IPS-20b (cell line): ENCODE measurements at regions not wholly inside any gene's neighbourhood (a gene's known extent, or its start where the extent isn't known, plus 50 kb on each side); places are given as distances from the start of the nearest gene placed in this dataset.

Experiments
- H3K27ac ChIP-seq: one replicate; pipeline ENCODE4 v1.5.1; 2013; ENCODE audit warnings: low read length
- H3K27me3 ChIP-seq: 2 replicates; pipeline ENCODE4 v1.6.1; 2013; ENCODE audit warnings: mild to moderate bottlenecking, low read length, inconsistent platforms; ENCODE audit not compliant: insufficient read depth
- H3K36me3 ChIP-seq: 2 replicates; pipeline ENCODE4 v1.6.1; 2013; ENCODE audit warnings: low read depth, mild to moderate bottlenecking, inconsistent platforms, low read length, moderate library complexity; ENCODE audit not compliant: insufficient read depth
- H3K4me1 ChIP-seq: 2 replicates; pipeline ENCODE4 v1.6.1; 2013; ENCODE audit warnings: mild to moderate bottlenecking, control low read depth, inconsistent platforms, low read length, moderate library complexity; ENCODE audit not compliant: insufficient read depth
- H3K4me3 ChIP-seq: 2 replicates; pipeline ENCODE4 v1.5.1; 2013; ENCODE audit warnings: mild to moderate bottlenecking, low read length, inconsistent platforms
- H3K9ac ChIP-seq: 2 replicates; pipeline ENCODE4 v1.6.1; 2013; ENCODE audit warnings: low read depth, mild to moderate bottlenecking, inconsistent platforms, low read length, moderate library complexity
- H3K9me3 ChIP-seq: 2 replicates; pipeline ENCODE4 v1.6.1; 2013; ENCODE audit warnings: mild to moderate bottlenecking, low read depth, low read length, inconsistent platforms; ENCODE audit not compliant: insufficient read depth

DNA sequence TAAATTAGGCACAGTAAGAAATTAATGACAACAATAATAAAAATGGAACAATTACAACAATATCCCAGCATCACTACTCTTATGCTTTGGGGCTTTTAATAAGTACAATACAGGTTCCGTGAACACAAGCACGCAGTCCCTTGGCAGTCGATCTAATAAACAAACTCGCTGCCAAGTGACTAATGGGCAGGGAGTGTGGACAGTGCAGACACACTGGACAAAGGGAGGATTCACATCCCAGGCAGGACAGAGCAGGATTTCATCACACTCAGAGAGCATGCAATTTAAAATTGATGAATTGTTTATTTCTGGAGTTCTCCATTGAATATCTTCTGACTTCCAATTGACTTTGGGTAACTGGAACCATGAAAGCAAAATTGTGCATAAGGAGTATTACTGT, 524.1 kb upstream of the CFAP20DC start:
- Histone ChIP-seq H3K4me3 (no peak overlapping the region), H3K4me1 (no peaks in the 10 kb centered on the region; the same call in 1 of the 2 replicates), H3K9me3 (no peaks in the 10 kb centered on the region), H3K36me3 (no peaks in the 10 kb centered on the region), H3K9ac (no peak overlapping the region), H3K27ac (no peak overlapping the region), H3K27me3 (no peaks in the 10 kb centered on the region; the same call in 1 of the 2 replicates)

DNA sequence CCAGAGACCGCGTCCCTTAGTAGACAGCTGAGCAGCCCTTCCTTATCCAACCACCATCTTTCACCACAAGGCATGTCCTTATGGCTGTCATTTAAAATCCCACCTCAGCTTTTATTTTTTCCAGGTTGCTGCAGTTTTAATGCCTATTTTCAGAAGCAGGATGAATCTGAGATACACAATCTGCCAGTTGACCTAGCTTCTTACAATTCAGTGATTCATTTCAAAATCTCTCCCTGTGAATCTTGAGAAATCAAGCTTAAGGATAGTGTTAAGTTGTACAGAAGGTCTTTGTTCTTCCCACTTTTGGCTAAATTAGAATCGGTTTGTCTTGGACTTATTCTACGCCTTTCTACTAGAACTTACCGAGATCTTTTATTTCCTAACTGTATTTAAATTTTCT, 522.3 kb upstream of the CFAP20DC start:
- Histone ChIP-seq H3K9ac (no peak overlapping the region), H3K27me3 (no peaks in the 10 kb centered on the region; the same call in 1 of the 2 replicates), H3K4me1 (no peaks in the 10 kb centered on the region; the same call in 1 of the 2 replicates), H3K36me3 (no peaks in the 10 kb centered on the region), H3K9me3 (no peaks in the 10 kb centered on the region), H3K27ac (no peak overlapping the region), H3K4me3 (no peak overlapping the region)

DNA sequence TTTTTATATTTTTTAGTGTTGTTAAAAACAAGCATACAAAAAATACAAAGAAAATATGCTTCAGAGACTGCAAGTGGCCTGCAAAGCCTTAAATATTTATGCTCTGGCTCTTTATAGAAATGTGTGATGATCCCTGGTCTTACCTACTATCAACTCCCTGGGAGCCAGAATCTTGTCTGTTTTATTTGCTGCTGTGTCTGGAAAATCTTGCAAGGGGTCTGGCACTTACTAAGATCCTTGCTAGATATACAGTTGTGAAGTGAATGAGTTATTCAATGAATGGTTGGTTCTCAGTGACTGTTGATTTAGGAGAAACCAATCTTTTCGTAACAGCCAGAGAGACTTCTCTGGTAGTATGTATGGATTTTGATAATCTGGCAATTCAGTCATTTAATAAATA, 521.0 kb upstream of the CFAP20DC start:
- Histone ChIP-seq H3K4me1 (no peaks in the 10 kb centered on the region; the same call in 1 of the 2 replicates), H3K36me3 (no peaks in the 10 kb centered on the region), H3K9ac (no peak overlapping the region), H3K4me3 (no peak overlapping the region), H3K9me3 (no peaks in the 10 kb centered on the region), H3K27ac (no peak overlapping the region), H3K27me3 (no peaks in the 10 kb centered on the region; the same call in 1 of the 2 replicates)

DNA sequence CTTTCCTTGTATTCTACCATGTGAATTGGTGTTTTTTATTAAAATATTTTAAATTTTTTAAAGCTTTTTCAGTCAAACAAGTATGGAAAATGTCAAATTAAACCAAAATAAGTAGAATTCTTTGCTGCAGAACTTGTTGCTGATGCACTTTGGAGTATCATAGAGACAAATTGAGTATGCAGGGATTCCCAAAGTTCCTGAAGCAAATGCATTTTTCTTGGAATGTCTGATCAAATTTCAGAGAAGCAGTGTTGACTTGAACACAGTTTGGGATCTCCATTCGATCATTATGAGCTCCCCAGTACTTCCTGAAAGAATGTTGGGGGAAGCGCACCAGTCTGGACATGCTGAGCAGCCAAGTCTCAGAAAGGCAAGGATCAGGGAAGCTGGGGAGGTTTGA, 517.8 kb upstream of the CFAP20DC start:
- Histone ChIP-seq H3K36me3 (no peaks in the 10 kb centered on the region), H3K9ac (no peak overlapping the region), H3K27ac (no peak overlapping the region), H3K4me1 (no peaks in the 10 kb centered on the region), H3K4me3 (no peak overlapping the region), H3K9me3 (no peaks in the 10 kb centered on the region), H3K27me3 (no peaks in the 10 kb centered on the region; the same call in 1 of the 2 replicates)

DNA sequence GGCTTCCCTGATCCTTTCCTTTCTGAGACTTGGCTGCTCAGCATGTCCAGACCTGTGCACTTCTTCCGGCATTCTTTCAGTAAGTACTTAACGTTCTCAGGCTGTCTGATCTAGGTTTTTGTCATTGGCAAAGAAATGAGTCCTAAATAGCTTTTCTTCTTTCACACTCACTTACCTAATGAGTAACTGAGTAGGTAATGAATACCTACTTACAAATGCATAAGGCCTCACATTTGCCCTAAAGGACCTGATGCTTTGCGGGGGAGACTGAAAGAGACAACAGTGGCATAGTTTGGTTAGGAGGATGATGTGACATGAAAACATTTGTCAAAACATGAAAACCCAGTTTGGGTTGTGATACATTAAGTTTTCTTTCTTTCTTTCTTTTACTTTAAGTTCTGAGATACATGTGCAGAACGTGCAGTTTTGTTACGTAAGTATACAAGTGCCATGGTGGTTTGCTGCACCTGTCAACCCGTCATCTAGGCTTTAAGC, 516.7 kb upstream of the CFAP20DC start:
- H3K9ac ChIP-seq: no peak overlapping the region
- no peaks in the 10 kb centered on the region for H3K4me1 ChIP-seq

DNA sequence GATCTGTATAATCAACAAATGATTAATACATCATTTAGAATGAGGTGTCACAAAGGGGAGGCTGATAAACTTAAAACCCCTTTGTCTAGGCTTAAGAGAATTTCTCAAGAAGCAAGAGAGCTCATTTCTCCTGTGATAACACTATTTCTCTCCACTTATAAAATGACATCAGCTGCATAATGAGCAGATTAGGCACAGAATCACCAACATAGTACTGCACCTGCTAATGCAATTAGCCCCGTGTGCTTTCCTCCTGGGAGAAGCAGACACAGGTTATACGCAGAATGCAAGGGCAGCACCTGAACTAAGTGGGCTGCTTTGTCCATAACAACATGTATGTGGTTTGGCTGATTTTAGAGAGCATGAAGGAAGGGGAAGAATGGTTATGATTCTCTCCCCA, 515.3 kb upstream of the CFAP20DC start:
- Histone ChIP-seq H3K36me3 (no peaks in the 10 kb centered on the region), H3K4me3 (no peak overlapping the region), H3K27me3 (no peaks in the 10 kb centered on the region; the same call in 1 of the 2 replicates), H3K9ac (no peak overlapping the region), H3K27ac (no peak overlapping the region), H3K9me3 (no peaks in the 10 kb centered on the region), H3K4me1 (no peaks in the 10 kb centered on the region)

More for the DNA sequence above, 516.7 kb upstream of the CFAP20DC start:
- Histone ChIP-seq H3K9me3 (no peaks in the 10 kb centered on the region), H3K36me3 (no peaks in the 10 kb centered on the region), H3K4me3 (no peak overlapping the region), H3K27me3 (no peaks in the 10 kb centered on the region; the same call in 1 of the 2 replicates), H3K27ac (no peak overlapping the region)

DNA sequence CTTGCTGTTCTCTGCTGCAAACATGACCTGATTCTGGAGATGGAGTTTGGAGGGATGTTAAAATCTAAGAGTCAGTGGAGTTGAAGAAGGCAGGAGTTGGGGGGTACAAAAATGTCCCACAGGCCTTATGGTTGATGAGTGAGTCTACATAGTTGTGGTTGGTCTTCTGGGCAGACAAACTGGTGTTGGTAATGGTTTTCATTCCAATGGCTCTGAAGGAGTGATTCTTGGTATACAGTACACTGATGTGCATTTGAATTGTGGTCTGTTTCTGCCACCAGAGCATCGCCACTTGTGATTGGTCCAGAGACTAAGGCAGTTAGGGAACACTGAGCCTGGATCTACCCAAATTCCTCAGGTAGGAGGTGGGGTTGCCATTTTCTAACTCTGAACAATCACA, 514.1 kb upstream of the CFAP20DC start:
- H3K36me3 ChIP-seq: no peaks in the 10 kb centered on the region
- H3K27me3 ChIP-seq: no peaks in the 10 kb centered on the region
- H3K9me3 ChIP-seq: no peaks in the 10 kb centered on the region
- H3K27ac ChIP-seq: no peak overlapping the region
- H3K4me3 ChIP-seq: no peak overlapping the region
- no peak overlapping the region for H3K9ac ChIP-seq
- no peaks in the 10 kb centered on the region for H3K4me1 ChIP-seq

DNA sequence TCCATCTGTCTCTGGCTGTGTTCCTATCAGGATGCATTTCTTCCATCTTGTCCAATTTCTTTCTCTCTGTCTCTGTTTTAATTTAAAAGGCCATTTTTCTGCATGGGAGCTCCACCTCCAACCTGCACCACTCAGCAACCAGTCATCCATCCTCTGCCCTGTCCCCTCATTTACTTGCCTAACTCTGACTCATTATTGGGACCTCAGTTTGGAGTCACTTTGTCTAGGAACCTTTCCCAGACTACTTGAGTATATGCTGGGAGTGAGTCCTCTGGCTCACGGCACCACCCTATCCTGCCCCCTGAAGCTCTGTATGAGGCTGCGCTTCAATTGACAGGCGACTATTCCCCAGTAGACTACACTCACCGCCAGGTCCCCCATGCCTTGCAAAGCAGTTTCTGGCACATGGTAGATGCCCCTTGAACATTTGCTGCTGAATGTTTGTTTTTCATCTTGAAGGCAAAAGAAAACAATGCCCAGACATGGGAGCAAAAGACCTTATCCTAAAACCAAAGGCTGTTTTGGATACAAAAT, 513.3 kb upstream of the CFAP20DC start:
- no peak overlapping the region for H3K4me3 ChIP-seq
- H3K9me3 ChIP-seq: no peaks in the 10 kb centered on the region
- no peaks in the 10 kb centered on the region for H3K27me3 ChIP-seq
- no peaks in the 10 kb centered on the region for H3K4me1 ChIP-seq
- no peak overlapping the region for H3K9ac ChIP-seq
- H3K27ac ChIP-seq: no peak overlapping the region
- no peaks in the 10 kb centered on the region for H3K36me3 ChIP-seq

DNA sequence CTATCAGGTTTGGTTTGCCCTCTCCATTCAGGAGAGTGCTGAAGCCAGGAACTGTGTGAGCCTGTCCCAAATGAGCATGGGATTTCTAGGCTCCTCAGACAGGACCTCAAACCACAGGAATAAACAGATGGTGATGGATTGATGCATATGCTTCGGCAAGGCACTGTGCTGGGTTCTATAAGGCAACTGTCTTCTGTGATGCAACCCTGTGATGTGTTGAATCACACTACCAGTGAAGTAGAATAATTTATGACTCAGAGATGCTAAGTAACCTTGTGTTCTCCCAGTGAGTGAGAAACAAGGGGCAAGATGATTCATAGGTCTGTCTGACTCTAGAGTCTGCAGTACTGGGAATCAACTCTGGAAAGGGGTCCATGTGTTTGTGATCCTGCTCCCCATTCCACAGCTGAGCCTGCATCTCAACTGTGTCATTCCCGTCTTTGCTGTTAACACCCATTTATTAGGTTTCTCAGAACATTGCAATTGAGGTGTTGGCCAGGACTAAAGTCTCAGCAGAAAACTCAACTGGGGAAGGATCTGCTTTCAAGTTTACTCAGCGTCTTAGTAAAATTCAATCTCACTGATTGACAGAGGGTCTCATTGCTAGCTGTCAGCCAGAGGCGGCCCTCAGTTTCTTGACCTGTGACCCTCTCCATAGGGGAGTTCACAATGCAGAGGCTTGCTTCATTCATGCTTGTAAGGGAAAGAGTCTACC, 510.1 kb upstream of the CFAP20DC start:
- Histone ChIP-seq H3K4me3 (no peak overlapping the region), H3K27me3 (no peaks in the 10 kb centered on the region), H3K9me3 (no peaks in the 10 kb centered on the region), H3K4me1 (no peaks in the 10 kb centered on the region), H3K27ac (no peak overlapping the region), H3K36me3 (no peaks in the 10 kb centered on the region), H3K9ac (no peak overlapping the region)

DNA sequence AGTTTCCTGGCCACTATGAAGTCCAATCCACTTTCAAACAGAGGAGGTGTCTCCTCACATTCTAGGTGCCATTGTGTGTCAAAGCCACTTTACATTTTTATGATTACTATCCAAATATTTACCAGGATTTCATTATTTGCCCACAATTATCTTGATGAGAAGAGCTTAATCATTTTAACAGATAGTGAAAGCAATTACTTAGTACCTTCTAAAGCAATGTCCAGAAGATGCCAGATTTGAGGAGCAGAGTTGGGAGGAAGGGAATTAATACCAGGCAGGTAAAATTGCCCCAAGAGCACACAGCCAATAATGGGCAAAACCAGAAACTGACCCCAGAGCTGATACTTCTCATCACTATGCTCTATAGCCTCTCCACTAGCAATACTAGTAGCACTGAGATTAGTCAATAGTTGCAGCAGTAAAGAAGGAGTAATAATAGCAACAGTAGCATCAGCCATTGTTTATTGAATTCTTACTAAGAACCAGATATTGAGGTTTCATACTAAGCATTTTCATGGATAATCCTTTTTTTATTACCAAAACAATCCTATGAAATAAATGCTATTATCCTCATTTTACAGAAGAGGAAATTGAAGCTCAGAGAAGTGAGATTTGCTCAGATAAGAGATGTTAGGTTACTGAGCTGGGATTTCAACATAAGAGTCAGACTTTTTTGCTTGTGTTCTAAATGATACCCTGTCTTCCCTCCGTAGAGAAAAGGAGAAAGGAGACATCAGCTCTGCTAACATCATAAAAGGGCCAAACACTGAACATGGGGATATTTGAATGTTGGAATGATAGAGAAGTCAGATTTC, 509.3 kb upstream of the CFAP20DC start:
- Histone ChIP-seq H3K27ac (no peak overlapping the region), H3K4me1 (no peaks in the 10 kb centered on the region), H3K9me3 (no peaks in the 10 kb centered on the region), H3K36me3 (no peaks in the 10 kb centered on the region), H3K9ac (no peak overlapping the region), H3K27me3 (no peaks in the 10 kb centered on the region), H3K4me3 (no peak overlapping the region)

DNA sequence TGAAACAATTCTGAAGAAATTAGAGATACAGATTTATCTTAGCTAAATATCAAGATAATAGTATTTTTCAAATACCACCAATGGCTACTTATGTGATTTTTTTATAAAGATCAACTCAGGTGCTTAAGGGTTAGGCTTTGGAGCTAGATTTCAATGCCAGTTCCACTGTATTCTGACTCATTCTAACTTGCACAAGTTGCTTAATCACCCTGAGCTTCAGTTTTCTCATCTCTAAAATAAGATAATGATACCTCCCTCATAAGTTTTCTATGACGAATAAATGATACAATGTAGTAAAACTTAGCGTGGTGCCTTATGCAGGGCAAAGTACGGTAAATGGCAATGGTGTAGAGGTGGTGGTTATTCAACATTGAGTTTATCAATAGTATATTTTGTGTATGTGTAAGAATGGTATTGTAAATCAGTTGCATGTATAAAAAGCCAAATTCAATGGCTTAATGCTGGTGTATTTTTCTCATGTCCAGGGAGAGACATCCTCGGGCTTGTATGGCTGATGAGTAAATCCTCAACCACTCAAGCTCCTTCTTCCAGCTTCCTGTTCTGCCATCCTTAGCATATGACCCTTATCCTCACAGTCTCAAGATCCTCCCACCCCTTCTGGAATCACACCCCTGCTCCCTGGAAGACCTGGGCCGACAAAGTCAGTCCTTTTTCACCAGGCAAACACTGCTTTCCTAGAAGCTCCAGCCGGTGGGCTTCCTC, 505.9 kb upstream of the CFAP20DC start:
- Histone ChIP-seq H3K27ac (no peak overlapping the region), H3K9me3 (no peaks in the 10 kb centered on the region), H3K4me1 (no peaks in the 10 kb centered on the region), H3K9ac (no peak overlapping the region), H3K36me3 (no peaks in the 10 kb centered on the region), H3K4me3 (no peak overlapping the region), H3K27me3 (no peaks in the 10 kb centered on the region)
